ENCODE measurements at regions not wholly inside any gene's neighbourhood (a gene's known extent, or its start where the extent isn't known, plus 50 kb on each side); places are given as distances from the start of the nearest gene placed in this dataset.

DNA sequence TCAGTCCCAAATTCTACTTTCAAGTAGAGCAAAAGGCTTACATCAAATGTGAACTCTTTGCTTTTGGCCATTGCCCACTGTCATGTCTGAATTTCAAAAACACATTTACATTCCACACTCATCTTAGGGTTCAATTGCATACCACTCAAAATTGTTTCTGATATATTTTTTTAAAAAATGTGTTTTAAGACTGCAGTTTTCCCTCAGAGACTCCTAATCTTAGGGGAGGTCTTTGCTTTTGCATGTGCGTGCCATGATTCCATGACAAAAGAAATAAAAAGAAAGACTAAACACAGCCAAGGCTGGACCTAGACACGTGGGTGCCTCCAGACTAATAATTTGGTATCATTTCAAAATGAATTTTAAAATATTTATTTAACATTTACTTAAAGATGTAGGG lies 396.8 kb upstream of the RASGRP1 start:
- DNase-seq (ENCODE audit: low spot score): no peak
- no peak overlapping the region for H3K27ac ChIP-seq
- TF ChIP-seq CTCF (conservative IDR thresholded peaks at IDR 0.05; ENCODE audit: low read depth): no peak
- CTCF ChIA-PET: no interaction called here
- POLR2A ChIA-PET (ENCODE audit: low non-redundant PET): no interaction called here

- CTCF ChIA-PET: no interaction called here
- no peak for DNase-seq (ENCODE audit: low spot score)
- H3K27ac ChIP-seq: no peak overlapping the region
- POLR2A ChIA-PET (ENCODE audit: low non-redundant PET): no interaction called here
- no peak for TF ChIP-seq CTCF (conservative IDR thresholded peaks at IDR 0.05; ENCODE audit: low read depth)
These were observed 397.3 kb upstream of the RASGRP1 start for GRCh38 chr15:38961931-38962330.

DNA sequence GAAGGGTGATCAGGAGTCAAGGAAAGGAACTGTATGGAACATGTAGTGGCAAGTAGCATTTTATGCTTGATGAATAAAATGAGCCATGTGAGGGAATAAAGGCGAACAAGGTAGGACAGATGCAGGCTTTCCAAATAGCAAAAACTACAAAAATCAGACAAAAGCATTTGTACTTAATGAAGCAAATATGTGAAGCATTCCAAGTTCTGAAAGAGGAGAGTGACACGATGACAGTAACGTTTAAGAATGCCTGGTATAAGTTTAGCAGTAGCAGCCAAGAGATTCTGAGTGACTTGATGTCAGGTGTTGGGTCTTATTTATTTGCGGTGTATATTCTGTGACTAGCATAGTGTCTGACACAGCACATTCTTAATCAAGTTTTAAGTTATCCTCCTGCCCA lies 408.2 kb upstream of the RASGRP1 start:
- DNase-seq (ENCODE audit: low spot score): no peak
- H3K27ac ChIP-seq: no peak overlapping the region
- CTCF ChIA-PET: no interaction called here
- POLR2A ChIA-PET (ENCODE audit: low non-redundant PET): no interaction called here
- TF ChIP-seq CTCF (conservative IDR thresholded peaks at IDR 0.05; ENCODE audit: low read depth): no peak

GRCh38 chr15:38975282-38975990 lies 410.8 kb upstream of the RASGRP1 start:
- no peak for DNase-seq (ENCODE audit: low spot score)
- TF ChIP-seq CTCF (conservative IDR thresholded peaks at IDR 0.05; ENCODE audit: low read depth): no peak
- POLR2A ChIA-PET (ENCODE audit: low non-redundant PET): no interaction called here
- CTCF ChIA-PET: interaction anchor here (0.6 kb wide), 1 partner anchor 175 kb away, joined by 3 read pairs; no protein-coding TSS in a partner anchor
- no peak overlapping the region for H3K27ac ChIP-seq

- ChIA-PET CTCF (interaction anchor here (0.6 to 0.7 kb wide), 3 partner anchors 9 to 740 kb away, joined by 3 to 4 read pairs (median 4); no protein-coding TSS in a partner anchor), POLR2A (ENCODE audit: low non-redundant PET) (no interaction called here)
- no peak overlapping the region for H3K27ac ChIP-seq
- no peak; the same call in 1 of the 2 replicates for TF ChIP-seq CTCF (conservative IDR thresholded peaks at IDR 0.05; ENCODE audit: low read depth)
- no peak for DNase-seq (ENCODE audit: low spot score)
These were observed 426.5 kb upstream of the RASGRP1 start for GRCh38 chr15:38991126-38991525.

- no peak for DNase-seq (ENCODE audit: low spot score)
- CTCF ChIA-PET: interaction anchor here (0.6 kb wide), 1 partner anchor 457 kb away, joined by 4 read pairs; no protein-coding TSS in a partner anchor
These were observed 427.1 kb upstream of the RASGRP1 start for GRCh38 chr15:38991701-38992100.

More at GRCh38 chr15:38991701-38992100, 427.1 kb upstream of the RASGRP1 start:
- no peak overlapping the region for H3K27ac ChIP-seq
- POLR2A ChIA-PET (ENCODE audit: low non-redundant PET): no interaction called here
- TF ChIP-seq CTCF (conservative IDR thresholded peaks at IDR 0.05; ENCODE audit: low read depth): no peak

All from RWPE1 (cell line).